ENCODE measurements at regions not wholly inside any gene's neighbourhood (a gene's known extent, or its start where the extent isn't known, plus 50 kb on each side); places are given as distances from the start of the nearest gene placed in this dataset.

DNA sequence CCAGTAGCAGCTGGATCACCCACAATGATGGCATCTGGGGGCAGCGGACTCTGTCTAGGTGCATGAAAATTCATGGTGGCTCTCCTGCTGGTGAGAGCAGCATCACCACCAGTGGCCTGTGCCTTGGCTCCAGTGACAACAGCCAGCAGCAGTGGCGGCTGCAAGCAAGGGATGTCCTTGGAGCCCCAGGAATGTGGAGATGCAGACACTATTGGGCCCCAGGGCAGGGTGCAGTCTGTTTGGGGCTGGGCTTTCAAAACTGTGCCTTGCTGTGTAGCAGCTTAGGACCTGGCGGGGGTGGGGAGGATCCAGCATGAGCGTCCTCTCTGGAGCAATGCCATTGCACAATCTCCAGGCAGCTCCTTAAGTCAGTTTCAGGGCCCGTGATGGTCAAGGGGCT is 199.7 kb downstream of the CHD9NB start:
- no peaks in the 10 kb centered on the region for H3F3A ChIP-seq (ENCODE audit: low read depth)
- H3K4me3 ChIP-seq: no peak overlapping the region
- Mint-ChIP-seq H3K27me3 (ENCODE audit: insufficient read depth, low read depth) (no peaks in the 10 kb centered on the region), H3K4me1 (no peaks in the 10 kb centered on the region), H3K36me3 (peaks cover 3% of the 10 kb centered on the region), H3K9me3 (peaks cover 29% of the 10 kb centered on the region), H3K27ac (no peak overlapping the region), H3K4me3 (no peak overlapping the region)
- no peaks in the 10 kb centered on the region for H3K4me1 ChIP-seq
- no peak overlapping the region for H3K9ac ChIP-seq
- H3K36me3 ChIP-seq: peaks cover 5% of the 10 kb centered on the region
- TF ChIP-seq EZH2 (IDR thresholded peaks at IDR 0.05) (no peak), EZH2phosphoT487 (IDR thresholded peaks at IDR 0.05) (no peak)
- TF ChIP-seq, protein P1, sequence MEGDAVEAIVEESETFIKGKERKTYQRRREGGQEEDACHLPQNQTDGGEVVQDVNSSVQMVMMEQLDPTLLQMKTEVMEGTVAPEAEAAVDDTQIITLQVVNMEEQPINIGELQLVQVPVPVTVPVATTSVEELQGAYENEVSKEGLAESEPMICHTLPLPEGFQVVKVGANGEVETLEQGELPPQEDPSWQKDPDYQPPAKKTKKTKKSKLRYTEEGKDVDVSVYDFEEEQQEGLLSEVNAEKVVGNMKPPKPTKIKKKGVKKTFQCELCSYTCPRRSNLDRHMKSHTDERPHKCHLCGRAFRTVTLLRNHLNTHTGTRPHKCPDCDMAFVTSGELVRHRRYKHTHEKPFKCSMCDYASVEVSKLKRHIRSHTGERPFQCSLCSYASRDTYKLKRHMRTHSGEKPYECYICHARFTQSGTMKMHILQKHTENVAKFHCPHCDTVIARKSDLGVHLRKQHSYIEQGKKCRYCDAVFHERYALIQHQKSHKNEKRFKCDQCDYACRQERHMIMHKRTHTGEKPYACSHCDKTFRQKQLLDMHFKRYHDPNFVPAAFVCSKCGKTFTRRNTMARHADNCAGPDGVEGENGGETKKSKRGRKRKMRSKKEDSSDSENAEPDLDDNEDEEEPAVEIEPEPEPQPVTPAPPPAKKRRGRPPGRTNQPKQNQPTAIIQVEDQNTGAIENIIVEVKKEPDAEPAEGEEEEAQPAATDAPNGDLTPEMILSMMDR (IDR thresholded peaks at IDR 0.05): no peak
- no peak overlapping the region for H3K4me2 ChIP-seq
- no peak for DNase-seq (ENCODE audit: low spot score)
- no peak overlapping the region for H3K27ac ChIP-seq
- no peaks in the 10 kb centered on the region for H3K27me3 ChIP-seq
- no peaks in the 10 kb centered on the region for H4K20me1 ChIP-seq (ENCODE audit: low read depth)
- H3K79me2 ChIP-seq (ENCODE audit: low read depth): no peaks in the 10 kb centered on the region
- H3K9me3 ChIP-seq (ENCODE audit: low read depth): no peaks in the 10 kb centered on the region
- no peak overlapping the region for H2AFZ ChIP-seq (replicated peaks)

DNA sequence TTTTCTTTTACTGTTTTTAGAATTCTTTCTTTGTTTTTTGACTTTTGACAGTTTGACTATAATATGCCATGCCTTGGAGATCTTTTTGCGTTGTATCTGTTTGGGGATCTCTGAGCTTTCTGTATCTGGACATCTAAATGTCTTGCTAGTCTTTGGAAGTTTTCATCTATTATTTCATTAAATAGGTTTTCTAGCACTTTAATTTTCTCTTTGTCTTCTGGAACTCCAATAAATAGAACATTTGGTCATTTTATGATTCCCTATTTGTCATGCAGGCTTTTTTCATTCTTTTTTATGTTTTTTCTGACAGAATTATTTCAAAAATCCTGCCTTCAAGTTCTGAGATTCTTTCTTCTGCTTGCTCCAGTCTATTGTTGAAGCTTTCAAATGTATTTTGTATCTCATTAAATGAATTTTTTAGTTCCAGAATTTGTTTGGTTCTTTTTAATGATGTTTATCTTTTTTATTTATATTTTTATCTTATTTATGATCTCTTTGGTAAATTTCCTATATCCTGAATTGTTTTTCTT is 201.4 kb downstream of the CHD9NB start:
- Histone ChIP-seq H3K27ac (no peak overlapping the region), H3K36me3 (peaks cover 5% of the 10 kb centered on the region), H3K9ac (no peak overlapping the region), H3K4me1 (no peaks in the 10 kb centered on the region), H2AFZ (replicated peaks) (no peak overlapping the region), H3K4me2 (no peak overlapping the region), H3K79me2 (ENCODE audit: low read depth) (no peaks in the 10 kb centered on the region), H3K27me3 (no peaks in the 10 kb centered on the region), H3F3A (ENCODE audit: low read depth) (no peaks in the 10 kb centered on the region), H3K9me3 (ENCODE audit: low read depth) (peaks cover 3% of the 10 kb centered on the region), H3K4me3 (no peak overlapping the region), H4K20me1 (ENCODE audit: low read depth) (no peaks in the 10 kb centered on the region)
- TF ChIP-seq, protein P1 (IDR thresholded peaks at IDR 0.05): no peak
- no peak for TF ChIP-seq EZH2phosphoT487 (IDR thresholded peaks at IDR 0.05)
- no peak for TF ChIP-seq EZH2 (IDR thresholded peaks at IDR 0.05)
- Mint-ChIP-seq H3K4me3 (no peak overlapping the region), H3K9me3 (peaks cover 38% of the 10 kb centered on the region), H3K36me3 (peaks cover 3% of the 10 kb centered on the region), H3K27ac (no peak overlapping the region), H3K4me1 (no peaks in the 10 kb centered on the region), H3K27me3 (ENCODE audit: insufficient read depth, low read depth) (no peaks in the 10 kb centered on the region)
- no peak for DNase-seq (ENCODE audit: low spot score)

DNA sequence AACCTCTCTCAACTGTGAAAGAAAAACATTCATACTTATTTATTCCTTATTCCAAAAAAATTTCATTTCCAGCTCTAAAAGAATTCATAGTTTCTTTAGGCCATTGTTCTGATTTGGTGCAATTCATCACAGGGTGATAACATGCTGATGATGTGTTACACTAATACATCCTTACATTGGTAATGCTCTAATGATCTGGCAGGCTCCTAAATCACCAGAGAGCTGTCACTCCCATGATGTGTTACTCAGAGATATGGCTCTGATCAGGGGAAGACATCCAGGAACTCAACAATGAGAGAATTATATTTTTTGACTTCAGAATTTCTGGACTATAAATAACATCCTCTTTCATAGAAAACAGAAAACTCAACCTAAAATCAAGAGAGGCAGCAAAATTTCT is 209.3 kb downstream of the CHD9NB start:
- peaks cover 13% of the 10 kb centered on the region for H3K9me3 Mint-ChIP-seq

More for the DNA sequence above, 209.3 kb downstream of the CHD9NB start:
- no peaks in the 10 kb centered on the region for H3K27me3 ChIP-seq
- no peaks in the 10 kb centered on the region for H3K36me3 ChIP-seq
- H3F3A ChIP-seq (ENCODE audit: low read depth): no peaks in the 10 kb centered on the region
- H3K4me3 ChIP-seq: no peak overlapping the region
- H3K27ac ChIP-seq: no peak overlapping the region
- Mint-ChIP-seq H3K36me3 (no peaks in the 10 kb centered on the region), H3K27me3 (ENCODE audit: insufficient read depth, low read depth) (no peaks in the 10 kb centered on the region), H3K27ac (no peak overlapping the region), H3K4me1 (no peaks in the 10 kb centered on the region), H3K4me3 (no peak overlapping the region)
- no peak overlapping the region for H2AFZ ChIP-seq (replicated peaks)
- H4K20me1 ChIP-seq (ENCODE audit: low read depth): no peaks in the 10 kb centered on the region
- no peaks in the 10 kb centered on the region for H3K4me1 ChIP-seq
- no peak overlapping the region for H3K9ac ChIP-seq
- no peak overlapping the region for H3K4me2 ChIP-seq
- H3K9me3 ChIP-seq (ENCODE audit: low read depth): peaks cover 3% of the 10 kb centered on the region
- no peak for DNase-seq (ENCODE audit: low spot score)
- H3K79me2 ChIP-seq (ENCODE audit: low read depth): no peaks in the 10 kb centered on the region
- TF ChIP-seq EZH2phosphoT487 (IDR thresholded peaks at IDR 0.05) (no peak), EZH2 (IDR thresholded peaks at IDR 0.05) (no peak)
- TF ChIP-seq, protein P1 (IDR thresholded peaks at IDR 0.05): no peak

Data from neural progenitor cell (in vitro differentiated cells).